ENCODE measurements at regions not wholly inside any gene's neighbourhood (a gene's known extent, or its start where the extent isn't known, plus 50 kb on each side); places are given as distances from the start of the nearest gene placed in this dataset.

DNA sequence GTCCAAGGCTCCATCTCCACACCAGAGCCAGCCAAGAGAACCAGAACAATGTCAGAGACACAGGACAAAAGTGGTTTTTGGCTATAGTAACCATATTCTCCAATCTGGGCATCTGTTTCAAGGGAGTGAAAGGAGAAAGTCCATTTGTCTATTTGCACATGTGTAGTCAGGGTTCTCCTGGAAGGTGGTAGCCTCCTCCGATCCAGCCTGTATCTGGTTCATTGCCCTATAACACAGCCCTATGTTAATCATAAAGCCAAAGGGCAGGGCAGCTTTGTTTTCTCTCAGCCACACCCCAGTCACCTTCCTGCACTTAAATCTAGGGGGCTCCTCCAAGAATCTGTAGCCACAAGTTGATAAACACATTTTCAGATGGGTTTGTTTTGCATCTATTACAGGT, 128.1 kb upstream of the ADPGK start:
- no peak overlapping the region for H2AFZ ChIP-seq (ENCODE audit: insufficient read depth, low read depth, low read length, poor library complexity, severe bottlenecking)
- no peak for ATAC-seq (ENCODE audit: low read depth)
- DNase-seq = no peak
- Mint-ChIP-seq H3K27me3 (peaks cover 24% of the 10 kb centered on the region), H3K27ac (no peak overlapping the region), H3K4me3 (no peak overlapping the region), H3K9me3 (ENCODE audit: insufficient read depth) (no peaks in the 10 kb centered on the region), H3K4me1 (no peaks in the 10 kb centered on the region)
- H3K9ac ChIP-seq (ENCODE audit: low read length) = no peak overlapping the region
- H4K20me1 ChIP-seq (ENCODE audit: control insufficient read depth, insufficient read depth, low read length, poor library complexity, severe bottlenecking) = no peaks in the 10 kb centered on the region
- no peak overlapping the region for H3K4me3 ChIP-seq (ENCODE audit: control extremely low read depth in 1 of 5, extremely low read depth in 1 of 5, insufficient read depth in 1 of 5, low read depth in 2 of 5, low read length in 4 of 5)
- no peaks in the 10 kb centered on the region for H3K27me3 ChIP-seq (replicated peaks in 1 of 4; ENCODE audit: control extremely low read depth in 1 of 4, control insufficient read depth in 3 of 4, insufficient read depth in 4 of 4, low read length in 3 of 4)
- TF ChIP-seq, protein P1, sequence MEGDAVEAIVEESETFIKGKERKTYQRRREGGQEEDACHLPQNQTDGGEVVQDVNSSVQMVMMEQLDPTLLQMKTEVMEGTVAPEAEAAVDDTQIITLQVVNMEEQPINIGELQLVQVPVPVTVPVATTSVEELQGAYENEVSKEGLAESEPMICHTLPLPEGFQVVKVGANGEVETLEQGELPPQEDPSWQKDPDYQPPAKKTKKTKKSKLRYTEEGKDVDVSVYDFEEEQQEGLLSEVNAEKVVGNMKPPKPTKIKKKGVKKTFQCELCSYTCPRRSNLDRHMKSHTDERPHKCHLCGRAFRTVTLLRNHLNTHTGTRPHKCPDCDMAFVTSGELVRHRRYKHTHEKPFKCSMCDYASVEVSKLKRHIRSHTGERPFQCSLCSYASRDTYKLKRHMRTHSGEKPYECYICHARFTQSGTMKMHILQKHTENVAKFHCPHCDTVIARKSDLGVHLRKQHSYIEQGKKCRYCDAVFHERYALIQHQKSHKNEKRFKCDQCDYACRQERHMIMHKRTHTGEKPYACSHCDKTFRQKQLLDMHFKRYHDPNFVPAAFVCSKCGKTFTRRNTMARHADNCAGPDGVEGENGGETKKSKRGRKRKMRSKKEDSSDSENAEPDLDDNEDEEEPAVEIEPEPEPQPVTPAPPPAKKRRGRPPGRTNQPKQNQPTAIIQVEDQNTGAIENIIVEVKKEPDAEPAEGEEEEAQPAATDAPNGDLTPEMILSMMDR (IDR thresholded peaks at IDR 0.05) = no peak
- TF ChIP-seq EZH2 (IDR thresholded peaks at IDR 0.05; ENCODE audit: borderline replicate concordance, insufficient read depth, low read depth, low read length, poor library complexity, severe bottlenecking) = no peak
- H3K79me2 ChIP-seq (ENCODE audit: control insufficient read depth, insufficient read depth, low read length) = no peaks in the 10 kb centered on the region
- no peak overlapping the region for H3K27ac ChIP-seq (ENCODE audit: low read length in 2 of 2)
- H3K36me3 ChIP-seq (replicated peaks in 1 of 2; ENCODE audit: control extremely low read depth in 1 of 2, control insufficient read depth in 1 of 2, extremely low read depth in 1 of 2, insufficient read depth in 2 of 2, low read length in 1 of 2) = no peaks in the 10 kb centered on the region
- no peaks in the 10 kb centered on the region for H3K4me1 ChIP-seq (ENCODE audit: control insufficient read depth in 2 of 2, insufficient read depth in 2 of 2, low read length in 2 of 2)
- WGBS (ENCODE audit: insufficient coverage) = no CpG with 5 or more reads among the region's 1 CpG
- intact Hi-C loops (cut with micrococcal nuclease) = no loop called here
- no peak overlapping the region for H3K4me2 ChIP-seq (replicated peaks; ENCODE audit: low read depth, low read length, poor library complexity, severe bottlenecking)
- CTCF ChIA-PET = no interaction called here
- no peaks in the 10 kb centered on the region for H3K9me3 ChIP-seq (ENCODE audit: control extremely low read depth in 1 of 3, control insufficient read depth in 2 of 3, insufficient read depth in 1 of 3, low read length in 2 of 3)
- POLR2A ChIA-PET = no interaction called here

DNA sequence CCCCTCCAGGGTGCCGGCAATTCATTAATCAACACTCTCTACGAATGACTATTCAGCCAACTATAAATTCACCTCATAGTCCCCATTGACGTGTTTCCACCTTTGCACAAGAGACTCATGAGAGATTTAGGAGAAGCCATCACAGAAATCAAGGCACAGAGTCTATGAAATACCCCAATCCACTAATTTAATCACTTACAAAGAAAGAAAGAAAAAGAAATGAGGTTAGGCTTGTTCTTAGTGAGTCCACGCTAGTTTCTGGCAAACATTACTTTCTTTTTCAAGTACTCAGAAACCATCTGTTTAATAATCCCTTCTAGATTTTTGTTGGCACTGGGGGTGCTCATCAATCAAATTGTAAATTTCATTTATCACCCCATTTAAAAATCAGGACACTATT, 125.2 kb upstream of the ADPGK start:
- Histone ChIP-seq H2AFZ (ENCODE audit: insufficient read depth, low read depth, low read length, poor library complexity, severe bottlenecking) (no peak overlapping the region), H3K4me2 (replicated peaks; ENCODE audit: low read depth, low read length, poor library complexity, severe bottlenecking) (no peak overlapping the region), H3K4me3 (ENCODE audit: control extremely low read depth in 1 of 5, extremely low read depth in 1 of 5, insufficient read depth in 1 of 5, low read depth in 2 of 5, low read length in 4 of 5) (no peak overlapping the region), H3K27ac (ENCODE audit: low read length in 2 of 2) (no peak overlapping the region), H3K9me3 (ENCODE audit: control extremely low read depth in 1 of 3, control insufficient read depth in 2 of 3, insufficient read depth in 1 of 3, low read length in 2 of 3) (no peaks in the 10 kb centered on the region), H3K36me3 (replicated peaks in 1 of 2; ENCODE audit: control extremely low read depth in 1 of 2, control insufficient read depth in 1 of 2, extremely low read depth in 1 of 2, insufficient read depth in 2 of 2, low read length in 1 of 2) (no peaks in the 10 kb centered on the region), H3K79me2 (ENCODE audit: control insufficient read depth, insufficient read depth, low read length) (no peaks in the 10 kb centered on the region), H3K9ac (ENCODE audit: low read length) (no peak overlapping the region), H3K4me1 (ENCODE audit: control insufficient read depth in 2 of 2, insufficient read depth in 2 of 2, low read length in 2 of 2) (no peaks in the 10 kb centered on the region), H4K20me1 (ENCODE audit: control insufficient read depth, insufficient read depth, low read length, poor library complexity, severe bottlenecking) (no peaks in the 10 kb centered on the region), H3K27me3 (replicated peaks in 1 of 4; ENCODE audit: control extremely low read depth in 1 of 4, control insufficient read depth in 3 of 4, insufficient read depth in 4 of 4, low read length in 3 of 4) (no peaks in the 10 kb centered on the region)
- H3K27me3 Mint-ChIP-seq = peaks cover 23% of the 10 kb centered on the region
- no peak overlapping the region for H3K4me3 Mint-ChIP-seq
- ATAC-seq (ENCODE audit: low read depth) (no peak), DNase-seq (no peak)
- ChIA-PET POLR2A (no interaction called here), CTCF (no interaction called here)
- H3K27ac Mint-ChIP-seq = no peak overlapping the region
- no peaks in the 10 kb centered on the region for H3K4me1 Mint-ChIP-seq
- intact Hi-C loops (cut with micrococcal nuclease) = no loop called here
- no peaks in the 10 kb centered on the region for H3K9me3 Mint-ChIP-seq (ENCODE audit: insufficient read depth)
- no peak for TF ChIP-seq EZH2 (IDR thresholded peaks at IDR 0.05; ENCODE audit: borderline replicate concordance, insufficient read depth, low read depth, low read length, poor library complexity, severe bottlenecking)
- TF ChIP-seq, protein P1 (IDR thresholded peaks at IDR 0.05) = no peak
- 92% methylated on average over 2 of the region's 4 CpGs for WGBS (ENCODE audit: insufficient coverage)

All from B cell (primary cell).